Chondrocyte (in vitro differentiated cells): ENCODE measurements at regions not wholly inside any gene's neighbourhood (a gene's known extent, or its start where the extent isn't known, plus 50 kb on each side); places are given as distances from the start of the nearest gene placed in this dataset.

Source experiments
- DNase-seq: peaks from one replicate; pipeline ENCODE4 v3.0.0; 2021; ENCODE audit warnings: mixed read lengths, low spot score
- H3K27ac Mint-ChIP-seq: one replicate; pipeline ENCODE4 v1.8.0; 2021; ENCODE audit warnings: mild to moderate bottlenecking, moderate library complexity, mixed read lengths; ENCODE audit not compliant: unreplicated experiment
- H3K27me3 Mint-ChIP-seq: 2 replicates; pipeline ENCODE4 v1.8.0; 2021; ENCODE audit warnings: low read depth, mixed read lengths
- H3K36me3 Mint-ChIP-seq: 2 replicates; pipeline ENCODE4 v1.8.0; 2021; ENCODE audit warnings: low read depth, mixed read lengths
- H3K4me1 Mint-ChIP-seq: 2 replicates; pipeline ENCODE4 v1.8.0; 2021; ENCODE audit warnings: low read depth, mild to moderate bottlenecking, mixed read lengths
- H3K4me3 Mint-ChIP-seq: one replicate; pipeline ENCODE4 v1.8.0; 2021; ENCODE audit warnings: mild to moderate bottlenecking, moderate library complexity, mixed read lengths; ENCODE audit not compliant: unreplicated experiment
- H3K9me3 Mint-ChIP-seq: 2 replicates; pipeline ENCODE4 v1.8.0; 2021; ENCODE audit warnings: low read depth, mixed read lengths
- TF ChIP-seq, protein P1 (sequence below): fragments of 200-600 bp; sonication (generic); IDR thresholded peaks from 2 replicates; pipeline ENCODE4 v1.5.0; 2021; ENCODE audit warnings: antibody characterized with exemption, mild to moderate bottlenecking, moderate library complexity

DNA sequence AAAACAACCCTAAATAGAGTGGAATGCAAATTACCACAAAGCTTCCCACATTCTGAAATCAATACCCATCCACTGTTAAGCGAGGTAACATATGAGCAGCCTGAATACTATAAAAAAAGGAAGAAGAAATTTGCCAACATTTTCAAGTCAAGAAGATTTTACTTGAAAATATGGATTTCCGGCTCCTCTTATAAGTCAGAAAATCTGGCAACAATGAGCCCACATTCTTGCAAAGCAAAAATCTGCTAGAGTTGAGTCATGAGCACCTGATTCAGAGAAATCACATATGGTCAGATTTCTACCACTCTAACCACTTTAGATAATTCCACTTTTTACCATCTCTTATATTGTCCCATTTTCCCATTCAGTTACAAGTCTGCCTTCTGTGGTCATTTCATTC, 395.7 kb downstream of the DTHD1 start:
- H3K27ac Mint-ChIP-seq = no peak overlapping the region
- no peaks in the 10 kb centered on the region for H3K4me1 Mint-ChIP-seq
- TF ChIP-seq, protein P1, sequence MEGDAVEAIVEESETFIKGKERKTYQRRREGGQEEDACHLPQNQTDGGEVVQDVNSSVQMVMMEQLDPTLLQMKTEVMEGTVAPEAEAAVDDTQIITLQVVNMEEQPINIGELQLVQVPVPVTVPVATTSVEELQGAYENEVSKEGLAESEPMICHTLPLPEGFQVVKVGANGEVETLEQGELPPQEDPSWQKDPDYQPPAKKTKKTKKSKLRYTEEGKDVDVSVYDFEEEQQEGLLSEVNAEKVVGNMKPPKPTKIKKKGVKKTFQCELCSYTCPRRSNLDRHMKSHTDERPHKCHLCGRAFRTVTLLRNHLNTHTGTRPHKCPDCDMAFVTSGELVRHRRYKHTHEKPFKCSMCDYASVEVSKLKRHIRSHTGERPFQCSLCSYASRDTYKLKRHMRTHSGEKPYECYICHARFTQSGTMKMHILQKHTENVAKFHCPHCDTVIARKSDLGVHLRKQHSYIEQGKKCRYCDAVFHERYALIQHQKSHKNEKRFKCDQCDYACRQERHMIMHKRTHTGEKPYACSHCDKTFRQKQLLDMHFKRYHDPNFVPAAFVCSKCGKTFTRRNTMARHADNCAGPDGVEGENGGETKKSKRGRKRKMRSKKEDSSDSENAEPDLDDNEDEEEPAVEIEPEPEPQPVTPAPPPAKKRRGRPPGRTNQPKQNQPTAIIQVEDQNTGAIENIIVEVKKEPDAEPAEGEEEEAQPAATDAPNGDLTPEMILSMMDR = no peak
- no peaks in the 10 kb centered on the region for H3K36me3 Mint-ChIP-seq
- H3K9me3 Mint-ChIP-seq = peaks cover 10% of the 10 kb centered on the region
- H3K4me3 Mint-ChIP-seq = no peak overlapping the region
- DNase-seq = no peak
- H3K27me3 Mint-ChIP-seq = no peaks in the 10 kb centered on the region

DNA sequence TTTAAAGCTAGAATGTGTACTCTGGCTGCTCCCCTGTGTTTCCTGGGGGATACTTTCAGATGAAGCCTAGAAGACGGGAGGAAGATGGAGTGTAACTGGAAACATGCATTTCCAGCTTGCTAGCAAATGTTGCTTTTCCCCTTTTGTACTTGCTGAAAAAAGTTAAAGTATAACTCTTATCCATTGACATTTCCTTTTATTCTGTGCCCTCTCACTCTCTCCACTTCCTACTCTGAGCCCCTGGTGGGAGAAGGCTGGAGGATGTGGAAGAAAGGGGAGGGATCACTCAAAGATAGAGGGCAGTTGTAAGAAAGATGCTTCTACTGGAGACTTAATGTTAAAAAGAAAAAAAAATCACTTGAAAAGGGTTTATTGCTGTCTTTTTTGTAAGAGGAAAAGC, 396.5 kb downstream of the DTHD1 start:
- Mint-ChIP-seq H3K36me3 (no peaks in the 10 kb centered on the region), H3K9me3 (peaks cover 10% of the 10 kb centered on the region), H3K4me3 (no peak overlapping the region), H3K4me1 (no peaks in the 10 kb centered on the region), H3K27me3 (no peaks in the 10 kb centered on the region), H3K27ac (no peak overlapping the region)
- DNase-seq = no peak
- TF ChIP-seq, protein P1 = no peak

DNA sequence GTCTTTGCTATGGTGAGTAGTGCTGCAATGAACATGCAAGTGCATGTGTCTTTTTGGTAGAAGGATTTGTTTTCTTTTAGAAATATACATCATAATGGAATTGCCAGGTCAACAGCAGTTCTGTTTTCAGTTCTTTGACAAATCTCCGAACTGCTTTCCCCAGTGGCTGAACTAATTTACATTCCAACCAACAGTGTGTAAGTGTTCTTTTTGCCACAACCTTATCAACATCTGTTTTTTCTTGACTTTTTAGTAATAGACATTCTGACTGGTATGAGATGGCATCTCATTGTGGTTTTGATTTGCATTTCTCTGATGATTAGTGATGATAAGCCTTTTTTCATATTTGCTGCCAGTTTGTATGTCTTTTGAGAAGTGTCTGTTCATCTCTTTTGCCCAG, 406.3 kb downstream of the DTHD1 start:
- H3K4me3 Mint-ChIP-seq = no peak overlapping the region
- no peaks in the 10 kb centered on the region for H3K27me3 Mint-ChIP-seq
- H3K27ac Mint-ChIP-seq = no peak overlapping the region
- TF ChIP-seq, protein P1 = no peak
- no peaks in the 10 kb centered on the region for H3K4me1 Mint-ChIP-seq
- DNase-seq = no peak
- peaks cover 44% of the 10 kb centered on the region for H3K9me3 Mint-ChIP-seq
- no peaks in the 10 kb centered on the region for H3K36me3 Mint-ChIP-seq

DNA sequence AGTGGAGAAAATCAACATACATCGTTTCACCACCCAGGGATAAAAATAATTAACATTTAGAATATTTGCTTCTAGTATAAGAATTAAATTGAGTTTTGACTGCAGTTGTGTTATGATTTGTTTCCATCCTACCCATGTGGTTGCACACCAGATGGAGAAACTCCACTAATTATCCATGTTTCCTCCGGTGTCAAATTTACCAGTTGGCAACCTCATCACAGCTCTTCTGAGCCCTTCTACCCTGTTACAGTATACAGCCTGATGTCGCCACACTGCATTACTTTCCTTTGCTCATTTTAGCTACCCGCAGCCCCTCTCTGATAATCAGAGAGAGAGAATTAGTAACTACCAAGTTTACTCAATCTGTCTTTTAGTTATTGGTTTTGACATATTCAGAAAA, 411.2 kb downstream of the DTHD1 start:
- no peak for DNase-seq
- TF ChIP-seq, protein P1 = no peak
- Mint-ChIP-seq H3K9me3 (peaks cover 24% of the 10 kb centered on the region), H3K36me3 (no peaks in the 10 kb centered on the region), H3K4me3 (no peak overlapping the region), H3K4me1 (no peaks in the 10 kb centered on the region), H3K27me3 (no peaks in the 10 kb centered on the region), H3K27ac (no peak overlapping the region)

DNA sequence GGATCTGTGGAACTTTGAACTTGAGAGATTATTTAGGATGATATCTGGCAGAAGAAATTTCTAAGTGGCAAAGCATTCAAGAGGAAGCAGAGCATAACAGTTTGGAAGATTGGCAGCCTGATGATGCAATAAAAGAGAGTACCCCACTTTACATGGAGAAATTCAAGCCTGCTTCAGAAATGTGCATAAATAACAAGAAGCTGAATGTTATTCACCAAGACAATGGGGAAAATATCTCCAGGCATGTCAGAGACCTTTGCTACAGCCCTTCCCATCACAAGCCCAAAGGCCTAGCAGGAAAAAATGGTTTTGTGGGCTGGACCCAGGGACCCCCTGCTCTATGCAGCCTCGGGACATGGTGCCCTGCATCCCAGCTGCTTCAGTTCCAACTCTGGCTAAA, 420.8 kb downstream of the DTHD1 start:
- no peak overlapping the region for H3K4me3 Mint-ChIP-seq
- no peaks in the 10 kb centered on the region for H3K4me1 Mint-ChIP-seq
- DNase-seq = no peak
- peaks cover 13% of the 10 kb centered on the region for H3K9me3 Mint-ChIP-seq
- no peaks in the 10 kb centered on the region for H3K36me3 Mint-ChIP-seq
- no peak overlapping the region for H3K27ac Mint-ChIP-seq
- H3K27me3 Mint-ChIP-seq = no peaks in the 10 kb centered on the region
- TF ChIP-seq, protein P1 = no peak
